HL-60 (cell line): ENCODE measurements at regions not wholly inside any gene's neighbourhood (a gene's known extent, or its start where the extent isn't known, plus 50 kb on each side); places are given as distances from the start of the nearest gene placed in this dataset.

Experiments
- DNase-seq, 2 experiments: peaks; one replicate each; pipeline ENCODE4 v3.0.0-alpha.2; 2010 to 2020; ENCODE audit warnings: low read depth in 1 of 2, low spot score in 1 of 2
- H3K27ac ChIP-seq: fragments of 250-450 bp; sonication (Bioruptor Pico); replicated peaks from 2 replicates; pipeline ENCODE4 v1.5.1; 2020; ENCODE audit warnings: mild to moderate bottlenecking, moderate library complexity
- H3K27me3 ChIP-seq: fragments of 250-450 bp; sonication (Bioruptor Pico); 2 replicates; pipeline ENCODE4 v1.5.1; 2021; ENCODE audit warnings: mild to moderate bottlenecking, moderate library complexity; ENCODE audit not compliant: insufficient read depth, poor library complexity, severe bottlenecking
- H3K4me3 ChIP-seq: replicated peaks from 2 replicates; pipeline ENCODE4 v1.5.1; 2011; ENCODE audit warnings: mild to moderate bottlenecking, control low read depth, low read length; ENCODE audit not compliant: insufficient read depth
- CTCF ChIP-seq: IDR thresholded peaks from one replicate; pipeline ENCODE4 v1.5.1; 2011; ENCODE audit warnings: low read length, control low read depth, inconsistent platforms; ENCODE audit not compliant: insufficient read depth
- GABPA ChIP-seq: IDR thresholded peaks from 2 replicates; pipeline ENCODE4 v1.6.1; 2012; ENCODE audit warnings: low read depth
- POLR2AphosphoS5 ChIP-seq: IDR thresholded peaks from 2 replicates; pipeline ENCODE4 v1.6.1; 2012; ENCODE audit warnings: low read depth
- REST ChIP-seq: IDR thresholded peaks from 2 replicates; pipeline ENCODE4 v1.6.1; 2012; ENCODE audit warnings: low read depth; ENCODE audit not compliant: insufficient replicate concordance
- SPI1 ChIP-seq: IDR thresholded peaks from 2 replicates; pipeline ENCODE4 v1.6.1; 2012; ENCODE audit warnings: low read depth, mild to moderate bottlenecking, borderline replicate concordance

GRCh38 chr11:104541701-104542100 is 356.6 kb downstream of the CASP12 start:
- TF ChIP-seq SPI1 (no peak), REST (no peak), CTCF (no peak), GABPA (no peak), POLR2AphosphoS5 (no peak)
- DNase-seq, result no peak
- no peak overlapping the region for H3K27ac ChIP-seq
- no peak overlapping the region for H3K4me3 ChIP-seq
- H3K27me3 ChIP-seq, result no peaks in the 10 kb centered on the region

- Histone ChIP-seq H3K27me3 (no peaks in the 10 kb centered on the region), H3K4me3 (no peak overlapping the region), H3K27ac (no peak overlapping the region)
- no peak for TF ChIP-seq SPI1
- TF ChIP-seq POLR2AphosphoS5, result no peak
- TF ChIP-seq CTCF, result no peak
- no peak for TF ChIP-seq GABPA
- TF ChIP-seq REST, result no peak
- DNase-seq, result no peak
These were observed 359.9 kb downstream of the CASP12 start for GRCh38 chr11:104538313-104538712.

GRCh38 chr11:104534278-104534677 is 364.0 kb downstream of the CASP12 start:
- Histone ChIP-seq H3K27me3 (no peaks in the 10 kb centered on the region), H3K4me3 (no peak overlapping the region), H3K27ac (no peak overlapping the region)
- DNase-seq, result no peak
- TF ChIP-seq POLR2AphosphoS5 (no peak), REST (no peak), CTCF (no peak), GABPA (no peak), SPI1 (no peak)
